SK-N-SH treated with all-trans-retinoic acid at 6 μM for 48 hours (cell line): ENCODE measurements at regions not wholly inside any gene's neighbourhood (a gene's known extent, or its start where the extent isn't known, plus 50 kb on each side); places are given as distances from the start of the nearest gene placed in this dataset.

Experiments
- ATAC-seq: fragments of 200-7000 bp; cut with Tn5 transposase; 3 replicates; pipeline ENCODE4 v1.9.1; 2020; ENCODE audit warnings: mild to moderate bottlenecking, moderate library complexity
- ARNTL ChIP-seq: fragments of 450-650 bp; formaldehyde crosslinking; IDR thresholded peaks from 2 replicates; pipeline ENCODE4 v1.5.0; 2020; ENCODE audit warnings: low read depth, mild to moderate bottlenecking, moderate library complexity, borderline replicate concordance
- BACH2 ChIP-seq: fragments of 250-450 bp; sonication (Bioruptor Pico); IDR thresholded peaks from 2 replicates; pipeline ENCODE4 v1.9.0; 2021; ENCODE audit warnings: mild to moderate bottlenecking, borderline replicate concordance
- CREB5 ChIP-seq: fragments of 250-450 bp; sonication (Bioruptor Pico); IDR thresholded peaks from 2 replicates; pipeline ENCODE4 v1.5.1; 2020; ENCODE audit warnings: low read depth, mild to moderate bottlenecking, moderate library complexity
- CSDC2 ChIP-seq: fragments of 250-450 bp; sonication (Bioruptor Pico); IDR thresholded peaks from 2 replicates; pipeline ENCODE4 v1.5.0; 2020; ENCODE audit warnings: mild to moderate bottlenecking, moderate library complexity
- CSRNP3 ChIP-seq: fragments of 250-450 bp; sonication (Bioruptor Pico); IDR thresholded peaks from 2 replicates; pipeline ENCODE4 v1.5.1; 2021; ENCODE audit warnings: mild to moderate bottlenecking, moderate library complexity
- ESRRG ChIP-seq: fragments of 250-450 bp; sonication (Bioruptor Pico); IDR thresholded peaks from 2 replicates; pipeline ENCODE4 v1.6.1; 2021; ENCODE audit warnings: mild to moderate bottlenecking
- GLIS3 ChIP-seq: fragments of 250-450 bp; sonication (Bioruptor Pico); IDR thresholded peaks from 2 replicates; pipeline ENCODE4 v1.5.0; 2020; ENCODE audit warnings: mild to moderate bottlenecking, moderate library complexity
- ISL1 ChIP-seq: fragments of 250-450 bp; sonication (Bioruptor Pico); IDR thresholded peaks from 2 replicates; pipeline ENCODE4 v2.1.2; 2022; ENCODE audit warnings: mild to moderate bottlenecking, moderate library complexity
- OSR1 ChIP-seq: fragments of 250-450 bp; sonication (Bioruptor Pico); IDR thresholded peaks from 2 replicates; pipeline ENCODE4 v1.8.0; 2022; ENCODE audit warnings: moderate library complexity, mild to moderate bottlenecking, inconsistent platforms
- PATZ1 ChIP-seq: fragments of 250-450 bp; sonication (Bioruptor Pico); IDR thresholded peaks from 2 replicates; pipeline ENCODE4 v1.8.0; 2020; ENCODE audit warnings: mild to moderate bottlenecking, moderate library complexity, borderline replicate concordance
- POU6F1 ChIP-seq: fragments of 250-450 bp; sonication (Bioruptor Pico); IDR thresholded peaks from 2 replicates; pipeline ENCODE4 v1.8.0; 2021; ENCODE audit warnings: low read depth, mild to moderate bottlenecking, moderate library complexity, borderline replicate concordance
- PPARA ChIP-seq: fragments of 250-450 bp; sonication (Bioruptor Pico); IDR thresholded peaks from 2 replicates; pipeline ENCODE4 v1.5.0; 2020; ENCODE audit warnings: mild to moderate bottlenecking, borderline replicate concordance
- RARB ChIP-seq: fragments of 250-450 bp; sonication (Bioruptor Pico); IDR thresholded peaks from 2 replicates; pipeline ENCODE4 v1.8.0; 2021; ENCODE audit warnings: mild to moderate bottlenecking, moderate library complexity
- SNAI2 ChIP-seq: fragments of 250-450 bp; sonication (Bioruptor Pico); IDR thresholded peaks from 2 replicates; pipeline ENCODE4 v1.5.0; 2020; ENCODE audit warnings: mild to moderate bottlenecking, moderate library complexity
- TCF4 ChIP-seq: fragments of 250-450 bp; sonication (Bioruptor Pico); IDR thresholded peaks from 2 replicates; pipeline ENCODE4 v1.8.0; 2021; ENCODE audit warnings: mild to moderate bottlenecking, moderate library complexity, borderline replicate concordance
- TOX ChIP-seq: fragments of 250-450 bp; sonication (Bioruptor Pico); IDR thresholded peaks from 2 replicates; pipeline ENCODE4 v1.8.0; 2021; ENCODE audit warnings: mild to moderate bottlenecking, moderate library complexity, borderline replicate concordance
- TSHZ2 ChIP-seq: fragments of 250-450 bp; sonication (Bioruptor Pico); IDR thresholded peaks from 2 replicates; pipeline ENCODE4 v1.5.0; 2020; ENCODE audit warnings: mild to moderate bottlenecking, moderate library complexity
- ZC3H10 ChIP-seq: fragments of 250-450 bp; sonication (Bioruptor Pico); IDR thresholded peaks from 2 replicates; pipeline ENCODE4 v1.5.1; 2021; ENCODE audit warnings: mild to moderate bottlenecking, moderate library complexity
- ZFP3 ChIP-seq: fragments of 250-450 bp; sonication (Bioruptor Pico); IDR thresholded peaks from 2 replicates; pipeline ENCODE4 v1.5.0; 2020; ENCODE audit warnings: mild to moderate bottlenecking, moderate library complexity
- ZFP30 ChIP-seq: fragments of 450-650 bp; formaldehyde crosslinking; IDR thresholded peaks from 2 replicates; pipeline ENCODE4 v1.5.0; 2022; ENCODE audit warnings: mild to moderate bottlenecking, moderate library complexity
- ZNF565 ChIP-seq: fragments of 450-650 bp; formaldehyde crosslinking; conservative IDR thresholded peaks from 2 replicates; pipeline ENCODE4 v1.5.0; 2020; ENCODE audit warnings: low read depth, mild to moderate bottlenecking, moderate library complexity

GRCh38 chr19:28583713-28584112, 629.2 kb downstream of the UQCRFS1 start:
- TF ChIP-seq POU6F1 (CRISPR knock-in tag) (no peak), ZNF565 (CRISPR knock-in tag) (no peak), RARB (no peak), CREB5 (CRISPR knock-in tag) (no peak), OSR1 (no peak), CSDC2 (CRISPR knock-in tag) (no peak), ARNTL (CRISPR knock-in tag) (no peak), PATZ1 (CRISPR knock-in tag) (no peak), ZFP3 (CRISPR knock-in tag) (no peak), TOX (CRISPR knock-in tag) (no peak), GLIS3 (CRISPR knock-in tag) (no peak), TCF4 (no peak), PPARA (no peak), CSRNP3 (CRISPR knock-in tag) (no peak), SNAI2 (CRISPR knock-in tag) (no peak), ZFP30 (CRISPR knock-in tag) (no peak), ISL1 (no peak), TSHZ2 (CRISPR knock-in tag) (no peak), BACH2 (CRISPR knock-in tag) (no peak)
- no peak for ATAC-seq

- no peak for ATAC-seq
- TF ChIP-seq ISL1 = no peak
- TF ChIP-seq OSR1 = no peak
- TF ChIP-seq ARNTL (CRISPR knock-in tag) = no peak
- TF ChIP-seq TCF4 = no peak
- TF ChIP-seq, all 23 proteins: peak for 0
Measured at GRCh38 chr19:28583242-28583641, 629.7 kb downstream of the UQCRFS1 start.

GRCh38 chr19:28582796-28583195, 630.2 kb downstream of the UQCRFS1 start:
- no peak for TF ChIP-seq CREB5 (CRISPR knock-in tag)
- no peak for TF ChIP-seq PPARA
- ATAC-seq = no peak

- TF ChIP-seq ESRRG (CRISPR knock-in tag) (no peak), CSDC2 (CRISPR knock-in tag) (no peak), ZC3H10 (CRISPR knock-in tag) (no peak), TCF4 (no peak), CSRNP3 (CRISPR knock-in tag) (no peak), ZFP3 (CRISPR knock-in tag) (no peak), SNAI2 (CRISPR knock-in tag) (no peak), OSR1 (no peak)
- no peak for ATAC-seq
Measured at GRCh38 chr19:28582344-28582743, 630.6 kb downstream of the UQCRFS1 start.
